C4-2B (cell line): ENCODE measurements at regions not wholly inside any gene's neighbourhood (a gene's known extent, or its start where the extent isn't known, plus 50 kb on each side); places are given as distances from the start of the nearest gene placed in this dataset.
"Not testable (repeated sequence)": the region's sequence is repeated elsewhere in the genome, so short reads cannot be mapped to it uniquely, and the experiment has no call there.

Source experiments
- H3K27ac ChIP-seq: fragments of 450-650 bp; 2 replicates; pipeline ENCODE4 v1.5.1; 2017
- CTCF ChIP-seq: fragments of 450-650 bp; conservative IDR thresholded peaks from 2 replicates; pipeline ENCODE4 v1.5.1; 2017; ENCODE audit warnings: mild to moderate bottlenecking
- ZFX ChIP-seq: fragments of 450-650 bp; IDR thresholded peaks from 2 replicates; pipeline ENCODE4 v1.6.1; 2017

DNA sequence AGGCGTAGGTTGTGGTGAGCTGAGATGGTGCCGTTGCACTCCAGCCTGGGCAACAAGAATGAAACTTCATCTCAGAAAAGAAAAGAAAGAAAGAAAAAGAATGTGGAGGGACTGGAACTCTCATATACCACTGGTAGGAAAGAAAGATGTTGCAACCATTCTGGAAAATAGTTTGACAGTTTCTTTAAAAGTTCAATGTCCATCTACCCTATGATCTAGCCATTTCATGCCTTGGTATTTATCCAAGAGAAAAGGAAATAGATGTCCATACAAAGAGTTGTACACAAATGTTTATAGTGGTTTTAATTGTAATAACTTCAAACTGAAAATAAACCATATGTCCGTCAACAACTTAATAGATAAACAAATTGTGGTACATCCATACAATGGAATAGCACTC is 190.1 kb upstream of the ZNF217 start:
- no peak overlapping the region for H3K27ac ChIP-seq
- TF ChIP-seq ZFX, result no peak
- no peak for TF ChIP-seq CTCF

- no peak overlapping the region for H3K27ac ChIP-seq
- TF ChIP-seq ZFX, result no peak
- no peak for TF ChIP-seq CTCF
These were observed 189.1 kb upstream of the ZNF217 start for GRCh38 chr20:53782612-53783246.

GRCh38 chr20:53779822-53780221 is 186.2 kb upstream of the ZNF217 start:
- H3K27ac ChIP-seq, result no peak overlapping the region
- TF ChIP-seq ZFX (no peak), CTCF (no peak)

GRCh38 chr20:53778736-53779135 is 185.1 kb upstream of the ZNF217 start:
- TF ChIP-seq CTCF (no peak), ZFX (no peak)
- H3K27ac ChIP-seq, result no peak overlapping the region

- TF ChIP-seq CTCF (no peak), ZFX (no peak)
- H3K27ac ChIP-seq, result no peak overlapping the region
These were observed 184.4 kb upstream of the ZNF217 start for GRCh38 chr20:53778041-53778516.

DNA sequence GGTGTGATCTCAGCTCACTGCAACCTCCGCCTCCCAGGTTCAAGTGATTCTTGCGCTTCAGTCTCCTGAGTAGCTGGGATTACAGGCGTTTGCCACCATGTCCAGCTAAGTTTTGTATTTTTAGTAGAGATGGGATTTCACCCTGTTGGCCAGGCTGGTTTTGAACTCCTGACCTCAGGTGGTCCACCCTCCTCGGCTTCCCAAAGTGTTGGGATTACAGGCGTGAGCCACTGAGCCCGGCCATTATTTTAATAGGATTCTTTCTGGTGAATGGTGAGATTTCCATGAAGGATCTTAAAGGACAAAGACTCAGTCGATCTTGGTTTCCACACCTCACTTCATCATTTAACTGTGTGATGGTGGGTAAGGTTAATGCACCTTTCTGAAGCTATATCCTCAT is 183.8 kb upstream of the ZNF217 start:
- not testable (repeated sequence) for H3K27ac ChIP-seq

GRCh38 chr20:53776858-53777257 is 183.2 kb upstream of the ZNF217 start:
- TF ChIP-seq ZFX (no peak), CTCF (no peak)
- H3K27ac ChIP-seq, result no peak overlapping the region

GRCh38 chr20:53774461-53775203 is 181.0 kb upstream of the ZNF217 start:
- H3K27ac ChIP-seq, result no peak overlapping the region
- TF ChIP-seq CTCF, result no peak
- no peak for TF ChIP-seq ZFX
